Esophagus squamous epithelium (tissue), 5 donors: ENCODE measurements at regions not wholly inside any gene's neighbourhood (a gene's known extent, or its start where the extent isn't known, plus 50 kb on each side); places are given as distances from the start of the nearest gene placed in this dataset.
"Not testable (repeated sequence)": the region's sequence is repeated elsewhere in the genome, so short reads cannot be mapped to it uniquely, and the experiment has no call there.

Experiments
- DNase-seq: peaks from one replicate; lab custom pipeline; 2025; lab: John Stamatoyannopoulos, UW
- H3K27ac ChIP-seq, 4 donors: fragments of 200-600 bp; sonication (generic); one replicate each; pipeline ENCODE4 v1.5.1; 2016 to 2019; ENCODE audit warnings: mild to moderate bottlenecking in 1 of 4
- H3K27me3 ChIP-seq, 4 donors: fragments of 200-600 bp; sonication (generic); 1 replicate in 3 of 4; 2 replicates in 1 of 4; pipeline versions ENCODE4 v1.5.1 to v1.6.0; 2017 to 2021; ENCODE audit warnings: antibody characterized with exemption in 1 of 4
- H3K36me3 ChIP-seq, 3 donors: fragments of 200-600 bp; sonication (generic); one replicate each; pipeline ENCODE4 v1.5.1; 2016 to 2019
- H3K4me1 ChIP-seq, 3 donors: fragments of 200-600 bp; sonication (generic); one replicate each; pipeline ENCODE4 v1.5.1; 2017 to 2019
- H3K4me3 ChIP-seq, 4 donors: fragments of 200-600 bp; sonication (generic); 1 replicate in 3 of 4; 2 replicates in 1 of 4; pipeline ENCODE4 v1.5.1; 2016 to 2019; ENCODE audit warnings: mild to moderate bottlenecking in 2 of 4, moderate library complexity in 1 of 4
- H3K9me3 ChIP-seq, 3 donors: fragments of 200-600 bp; sonication (generic); one replicate each; pipeline ENCODE4 v1.5.1; 2016 to 2019
- CTCF ChIP-seq, 6 experiments: fragments of 450-650 bp in 4 of 6; fragments of 200-600 bp in 2 of 6; sonication (generic) in 2 of 6; IDR thresholded peaks; one replicate each; pipeline ENCODE4 v1.5.1; 2016 to 2019; ENCODE audit warnings: antibody characterized with exemption in 6 of 6, mild to moderate bottlenecking in 4 of 6, moderate library complexity in 4 of 6
- POLR2A ChIP-seq, 4 donors: fragments of 450-650 bp; IDR thresholded peaks; one replicate each; pipeline ENCODE4 v1.6.1; 2017; ENCODE audit warnings: antibody characterized with exemption in 4 of 4, mild to moderate bottlenecking in 4 of 4, moderate library complexity in 3 of 4
- WGBS, 2 donors: methylation state at CpG; one replicate each; pipeline ENCODE4 v1.1.5; 2018; 5-methylcytosine and 5-hydroxymethylcytosine counted together
- intact Hi-C: fragments of 100-400 bp; cut with DNase I; formaldehyde crosslinking; loops from one replicate; pipeline ENCODE4 v1.15.0; 2022
- donor health status: DM: yes; HTN: yes; CAD: no.

DNA sequence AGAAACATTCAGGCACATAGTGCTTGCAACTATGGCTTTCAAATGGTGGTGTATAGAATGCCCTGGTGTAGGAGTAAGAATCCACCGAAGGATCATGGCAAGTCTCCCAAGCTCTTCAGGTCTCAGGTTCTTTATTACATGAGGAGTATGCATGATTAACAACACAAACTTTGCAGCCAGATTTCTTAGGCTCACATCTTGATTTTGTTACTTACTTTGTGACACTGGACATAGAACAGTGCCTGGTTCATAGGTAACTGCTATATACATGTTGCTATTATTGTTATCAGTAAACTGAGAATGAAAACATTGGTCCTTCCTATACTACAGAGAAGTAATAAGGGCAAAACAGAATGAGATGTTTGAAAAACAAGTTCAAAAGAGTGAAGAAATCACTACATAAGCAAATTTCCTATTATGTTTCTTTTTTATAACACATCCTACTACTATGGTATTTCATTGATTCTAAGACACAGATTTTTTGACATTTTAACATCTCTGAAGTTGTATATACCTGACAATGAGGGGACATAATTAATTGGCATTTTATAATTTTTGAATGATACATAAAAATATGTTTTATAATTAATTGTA, 284.9 kb downstream of the C1D start:
- Histone ChIP-seq H3K27ac (no peak overlapping the region), H3K27me3 (no peaks in the 10 kb centered on the region), H3K4me3 (no peak overlapping the region), H3K36me3 (no peaks in the 10 kb centered on the region), H3K4me1 (peaks cover 0 to 6% (median 0%) of the 10 kb centered on the region in 3 donors), H3K9me3 (no peaks in the 10 kb centered on the region)
- DNase-seq, result no peak
- 85 to 89% methylated on average over 1 of the region's 1 CpG for WGBS, 2 donors
- intact Hi-C loops, result no loop called here
- no peak for TF ChIP-seq POLR2A (IDR thresholded peaks at IDR 0.05)
- TF ChIP-seq CTCF (IDR thresholded peaks at IDR 0.05), result no peak

GRCh38 chr2:67780841-67781240, 282.0 kb downstream of the C1D start:
- H3K9me3 ChIP-seq, H3K27me3 ChIP-seq, H3K36me3 ChIP-seq, H3K4me1 ChIP-seq, DNase-seq, H3K4me3 ChIP-seq, intact Hi-C loops: not testable (repeated sequence)
- WGBS, 2 donors, result 47 to 79% methylated on average over 5 of the region's 5 CpGs
- peak overlapping the region in 1 of 4 donors; percentile 0 for H3K27ac ChIP-seq

DNA sequence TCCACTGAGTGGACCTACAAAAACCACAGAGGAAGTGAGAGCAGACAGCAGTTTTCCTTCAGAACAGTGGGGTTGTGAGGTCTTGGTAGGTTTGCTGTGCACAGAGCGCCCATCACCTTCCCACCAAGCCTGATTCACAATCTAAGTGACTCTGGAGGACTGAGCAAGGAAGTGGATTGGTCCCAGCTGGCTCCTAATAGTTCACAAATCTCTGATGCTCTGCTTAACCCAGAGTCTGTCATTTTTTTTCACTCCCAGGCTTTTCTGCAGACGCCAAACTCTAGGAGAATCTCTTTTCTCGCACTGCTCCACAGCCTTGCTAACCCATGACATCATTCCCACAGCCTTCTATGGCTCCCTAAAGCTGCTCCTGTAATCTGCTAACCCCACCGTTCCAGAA, 280.4 kb downstream of the C1D start:
- H3K27ac ChIP-seq, result peak overlapping the region in 1 of 4 donors; percentile 21
- no peak for DNase-seq
- TF ChIP-seq CTCF (IDR thresholded peaks at IDR 0.05) (no peak), POLR2A (IDR thresholded peaks at IDR 0.05) (no peak)
- H3K27me3 ChIP-seq, result no peaks in the 10 kb centered on the region
- H3K4me1 ChIP-seq, result peaks cover 0 to 7% (median 0%) of the 10 kb centered on the region in 3 donors
- H3K9me3 ChIP-seq, result no peaks in the 10 kb centered on the region
- H3K4me3 ChIP-seq, result no peak overlapping the region
- WGBS, 2 donors, result 61 to 69% methylated on average over 4 of the region's 4 CpGs
- no peaks in the 10 kb centered on the region for H3K36me3 ChIP-seq
- intact Hi-C loops, result no loop called here

DNA sequence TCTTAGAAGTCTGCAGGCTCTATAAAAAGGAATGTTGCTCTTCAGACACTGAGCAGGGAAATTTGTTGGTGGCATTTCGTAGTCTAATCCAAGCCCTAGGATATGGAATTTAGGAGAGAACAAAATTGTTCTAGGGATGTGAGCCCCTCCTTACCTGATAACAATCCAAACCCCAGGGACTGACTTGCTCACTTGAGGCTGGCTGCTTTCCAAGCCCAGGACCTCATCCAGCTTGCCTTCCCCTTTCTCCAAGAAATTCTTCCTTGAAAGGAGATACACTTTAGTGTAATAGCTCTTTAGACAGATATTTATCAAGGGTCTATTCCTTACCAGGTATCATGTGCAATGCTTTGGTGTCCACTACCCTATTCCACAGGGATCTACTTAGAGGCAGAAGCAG, 279.8 kb downstream of the C1D start:
- Histone ChIP-seq H3K4me1 (peaks cover 0 to 7% (median 0%) of the 10 kb centered on the region in 3 donors), H3K27me3 (no peaks in the 10 kb centered on the region), H3K4me3 (no peak overlapping the region), H3K36me3 (no peaks in the 10 kb centered on the region), H3K27ac (peak overlapping the region in 1 of 4 donors; percentile 21), H3K9me3 (no peaks in the 10 kb centered on the region)
- intact Hi-C loops, result no loop called here
- 40 to 64% methylated on average over 1 of the region's 1 CpG for WGBS, 2 donors
- TF ChIP-seq POLR2A (IDR thresholded peaks at IDR 0.05) (no peak), CTCF (IDR thresholded peaks at IDR 0.05) (no peak)
- no peak for DNase-seq

DNA sequence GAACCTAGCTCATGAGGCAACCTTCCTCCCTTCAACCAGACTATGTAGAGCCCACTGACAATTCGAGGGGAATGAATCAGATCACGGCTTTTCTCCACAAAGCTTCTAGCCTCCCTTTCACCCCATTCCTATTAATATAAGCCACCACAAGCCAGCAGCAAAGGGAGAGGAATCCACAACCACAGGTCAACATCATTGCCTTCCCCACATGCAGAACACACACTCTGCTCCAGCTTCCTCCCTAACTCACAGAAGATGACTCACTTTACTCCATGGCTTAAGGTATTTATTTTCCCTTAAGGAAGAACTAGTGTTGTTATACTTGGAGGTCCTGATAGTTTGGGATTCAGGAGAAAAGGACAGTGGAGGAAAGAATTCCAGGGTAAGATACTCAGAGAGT, 272.2 kb downstream of the C1D start:
- H3K4me1 ChIP-seq, result no peaks in the 10 kb centered on the region
- no peaks in the 10 kb centered on the region for H3K9me3 ChIP-seq
- no peak overlapping the region for H3K4me3 ChIP-seq
- TF ChIP-seq POLR2A (IDR thresholded peaks at IDR 0.05) (no peak), CTCF (IDR thresholded peaks at IDR 0.05) (no peak)
- no peak overlapping the region for H3K27ac ChIP-seq
- intact Hi-C loops, result no loop called here
- no peak for DNase-seq
- H3K27me3 ChIP-seq, result no peaks in the 10 kb centered on the region
- 70 to 83% methylated on average over 2 of the region's 2 CpGs for WGBS, 2 donors
- no peaks in the 10 kb centered on the region for H3K36me3 ChIP-seq

GRCh38 chr2:67792191-67792590, 270.6 kb downstream of the C1D start:
- DNase-seq, result no peak
- WGBS, 2 donors, result 51 to 52% methylated on average over 4 of the region's 4 CpGs
- no peak for TF ChIP-seq CTCF (IDR thresholded peaks at IDR 0.05)
- no peak for TF ChIP-seq POLR2A (IDR thresholded peaks at IDR 0.05)
- Histone ChIP-seq H3K36me3 (no peaks in the 10 kb centered on the region), H3K27ac (no peak overlapping the region), H3K4me3 (no peak overlapping the region), H3K27me3 (no peaks in the 10 kb centered on the region), H3K4me1 (no peaks in the 10 kb centered on the region), H3K9me3 (no peaks in the 10 kb centered on the region)
- intact Hi-C loops, result no loop called here
